ENCODE measurements at regions not wholly inside any gene's neighbourhood (a gene's known extent, or its start where the extent isn't known, plus 50 kb on each side); places are given as distances from the start of the nearest gene placed in this dataset.

GRCh38 chr4:32987111-32987510 lies 2266.9 kb downstream of the PCDH7 start:
- no peak for TF ChIP-seq CTCF (IDR thresholded peaks at IDR 0.05; ENCODE audit: low read length)
- TF ChIP-seq EZH2 (IDR thresholded peaks at IDR 0.05; ENCODE audit: borderline replicate concordance, low read length), result no peak

All from OCI-LY1 (cell line).